ENCODE measurements at regions not wholly inside any gene's neighbourhood (a gene's known extent, or its start where the extent isn't known, plus 50 kb on each side); places are given as distances from the start of the nearest gene placed in this dataset.

- Histone ChIP-seq H3K23ac (ENCODE audit: low read length in 2 of 2) (no peak overlapping the region), H3K27me3 (ENCODE audit: control insufficient read depth in 1 of 2, insufficient read depth in 1 of 2, low read length in 2 of 2) (no peaks in the 10 kb centered on the region), H3K9ac (ENCODE audit: low read length) (no peak overlapping the region), H3K9me3 (ENCODE audit: control insufficient read depth, low read length) (peaks cover 4% of the 10 kb centered on the region), H3K79me1 (replicated peaks; ENCODE audit: low read length, poor library complexity, severe bottlenecking) (no peaks in the 10 kb centered on the region), H2BK12ac (ENCODE audit: low read length in 2 of 2) (no peak overlapping the region), H3K4me3 (ENCODE audit: insufficient read depth in 1 of 2, low read depth in 1 of 2, low read length in 2 of 2) (no peak overlapping the region), H4K91ac (ENCODE audit: low read length) (no peak overlapping the region), H2BK15ac (ENCODE audit: low read depth, poor library complexity, severe bottlenecking) (no peak overlapping the region), H3K4me2 (ENCODE audit: low read length, poor library complexity, severe bottlenecking) (no peak overlapping the region), H3K18ac (ENCODE audit: low read depth in 1 of 2, low read length in 2 of 2) (no peak overlapping the region), H4K8ac (ENCODE audit: low read length) (no peak overlapping the region), H2BK5ac (ENCODE audit: low read depth, low read length, poor library complexity, severe bottlenecking) (no peak overlapping the region), H2AFZ (ENCODE audit: low read depth, low read length) (no peak overlapping the region), H3K4me1 (ENCODE audit: control insufficient read depth, insufficient read depth, low read depth, low read length) (no peaks in the 10 kb centered on the region), H3K27ac (ENCODE audit: low read length, poor library complexity, severe bottlenecking) (no peak overlapping the region), H2BK120ac (ENCODE audit: low read depth, low read length) (no peak overlapping the region), H3K36me3 (ENCODE audit: control insufficient read depth in 1 of 2, insufficient read depth in 2 of 2, low read depth in 1 of 2, low read length in 2 of 2) (no peaks in the 10 kb centered on the region), H2AK5ac (ENCODE audit: low read length, severe bottlenecking) (no peak overlapping the region), H3K4ac (ENCODE audit: low read depth in 1 of 2, low read length in 2 of 2) (no peak overlapping the region), H3K14ac (ENCODE audit: low read length in 2 of 2) (no peak overlapping the region)
- WGBS: 69% methylated on average over 5 of the region's 5 CpGs
- DNase-seq: no peak
Measured at GRCh38 chr12:107978201-107978600, 150.9 kb upstream of the WSCD2 start.

GRCh38 chr12:107978641-107979040 is 150.4 kb upstream of the WSCD2 start:
- Histone ChIP-seq H3K4me2 (ENCODE audit: low read length, poor library complexity, severe bottlenecking) (no peak overlapping the region), H2BK5ac (ENCODE audit: low read depth, low read length, poor library complexity, severe bottlenecking) (no peak overlapping the region), H3K4me1 (ENCODE audit: control insufficient read depth, insufficient read depth, low read depth, low read length) (no peaks in the 10 kb centered on the region), H2AFZ (ENCODE audit: low read depth, low read length) (no peak overlapping the region), H2AK5ac (ENCODE audit: low read length, severe bottlenecking) (no peak overlapping the region), H2BK12ac (ENCODE audit: low read length in 2 of 2) (no peak overlapping the region), H3K27ac (ENCODE audit: low read length, poor library complexity, severe bottlenecking) (no peak overlapping the region), H3K9me3 (ENCODE audit: control insufficient read depth, low read length) (peaks cover 4% of the 10 kb centered on the region), H4K91ac (ENCODE audit: low read length) (no peak overlapping the region), H3K9ac (ENCODE audit: low read length) (no peak overlapping the region), H2BK15ac (ENCODE audit: low read depth, poor library complexity, severe bottlenecking) (no peak overlapping the region), H3K18ac (ENCODE audit: low read depth in 1 of 2, low read length in 2 of 2) (no peak overlapping the region), H3K4ac (ENCODE audit: low read depth in 1 of 2, low read length in 2 of 2) (no peak overlapping the region), H3K23ac (ENCODE audit: low read length in 2 of 2) (no peak overlapping the region), H3K36me3 (ENCODE audit: control insufficient read depth in 1 of 2, insufficient read depth in 2 of 2, low read depth in 1 of 2, low read length in 2 of 2) (no peaks in the 10 kb centered on the region), H2BK120ac (ENCODE audit: low read depth, low read length) (no peak overlapping the region), H3K4me3 (ENCODE audit: insufficient read depth in 1 of 2, low read depth in 1 of 2, low read length in 2 of 2) (no peak overlapping the region), H3K14ac (ENCODE audit: low read length in 2 of 2) (no peak overlapping the region), H3K27me3 (ENCODE audit: control insufficient read depth in 1 of 2, insufficient read depth in 1 of 2, low read length in 2 of 2) (no peaks in the 10 kb centered on the region), H4K8ac (ENCODE audit: low read length) (no peak overlapping the region), H3K79me1 (replicated peaks; ENCODE audit: low read length, poor library complexity, severe bottlenecking) (no peaks in the 10 kb centered on the region)
- WGBS: 58% methylated on average over 4 of the region's 4 CpGs
- no peak for DNase-seq

- no peaks in the 10 kb centered on the region for H3K4me1 ChIP-seq (ENCODE audit: control insufficient read depth, insufficient read depth, low read depth, low read length)
- no peaks in the 10 kb centered on the region for H3K36me3 ChIP-seq (ENCODE audit: control insufficient read depth in 1 of 2, insufficient read depth in 2 of 2, low read depth in 1 of 2, low read length in 2 of 2)
- H3K4me3 ChIP-seq (ENCODE audit: insufficient read depth in 1 of 2, low read depth in 1 of 2, low read length in 2 of 2): no peak overlapping the region
- no peak for DNase-seq
- no peak overlapping the region for H4K91ac ChIP-seq (ENCODE audit: low read length)
- no peaks in the 10 kb centered on the region for H3K9me3 ChIP-seq (ENCODE audit: control insufficient read depth, low read length)
- no peak overlapping the region for H3K9ac ChIP-seq (ENCODE audit: low read length)
- peaks cover 0 to 9% of the 10 kb centered on the region in 2 experiments for H3K27me3 ChIP-seq (ENCODE audit: control insufficient read depth in 1 of 2, insufficient read depth in 1 of 2, low read length in 2 of 2)
- WGBS: 52% methylated on average over 3 of the region's 4 CpGs
- no peak overlapping the region for H2BK5ac ChIP-seq (ENCODE audit: low read depth, low read length, poor library complexity, severe bottlenecking)
- no peak overlapping the region for H2BK120ac ChIP-seq (ENCODE audit: low read depth, low read length)
- H3K79me1 ChIP-seq (replicated peaks; ENCODE audit: low read length, poor library complexity, severe bottlenecking): no peaks in the 10 kb centered on the region
- H2AK5ac ChIP-seq (ENCODE audit: low read length, severe bottlenecking): no peak overlapping the region
- no peak overlapping the region for H2BK15ac ChIP-seq (ENCODE audit: low read depth, poor library complexity, severe bottlenecking)
- H3K18ac ChIP-seq (ENCODE audit: low read depth in 1 of 2, low read length in 2 of 2): no peak overlapping the region
- H2BK12ac ChIP-seq (ENCODE audit: low read length in 2 of 2): no peak overlapping the region
- H3K23ac ChIP-seq (ENCODE audit: low read length in 2 of 2): no peak overlapping the region
- H3K14ac ChIP-seq (ENCODE audit: low read length in 2 of 2): no peak overlapping the region
- H2AFZ ChIP-seq (ENCODE audit: low read depth, low read length): no peak overlapping the region
- no peak overlapping the region for H3K4me2 ChIP-seq (ENCODE audit: low read length, poor library complexity, severe bottlenecking)
- no peak overlapping the region for H3K27ac ChIP-seq (ENCODE audit: low read length, poor library complexity, severe bottlenecking)
- no peak overlapping the region for H4K8ac ChIP-seq (ENCODE audit: low read length)
- H3K4ac ChIP-seq (ENCODE audit: low read depth in 1 of 2, low read length in 2 of 2): no peak overlapping the region
Measured at GRCh38 chr12:107983756-107984472, 145.2 kb upstream of the WSCD2 start.

- H2BK15ac ChIP-seq (ENCODE audit: low read depth, poor library complexity, severe bottlenecking): no peak overlapping the region
Measured at GRCh38 chr12:107984973-107985372, 144.1 kb upstream of the WSCD2 start.

More at GRCh38 chr12:107984973-107985372, 144.1 kb upstream of the WSCD2 start:
- Histone ChIP-seq H4K91ac (ENCODE audit: low read length) (no peak overlapping the region), H3K9me3 (ENCODE audit: control insufficient read depth, low read length) (no peaks in the 10 kb centered on the region), H3K27ac (ENCODE audit: low read length, poor library complexity, severe bottlenecking) (no peak overlapping the region), H3K4me2 (ENCODE audit: low read length, poor library complexity, severe bottlenecking) (no peak overlapping the region), H3K27me3 (ENCODE audit: control insufficient read depth in 1 of 2, insufficient read depth in 1 of 2, low read length in 2 of 2) (peaks cover 0 to 14% of the 10 kb centered on the region in 2 experiments), H3K4me1 (ENCODE audit: control insufficient read depth, insufficient read depth, low read depth, low read length) (no peaks in the 10 kb centered on the region), H2BK12ac (ENCODE audit: low read length in 2 of 2) (no peak overlapping the region), H3K79me1 (replicated peaks; ENCODE audit: low read length, poor library complexity, severe bottlenecking) (no peaks in the 10 kb centered on the region), H3K9ac (ENCODE audit: low read length) (no peak overlapping the region), H2BK5ac (ENCODE audit: low read depth, low read length, poor library complexity, severe bottlenecking) (no peak overlapping the region), H3K4me3 (ENCODE audit: insufficient read depth in 1 of 2, low read depth in 1 of 2, low read length in 2 of 2) (no peak overlapping the region), H3K18ac (ENCODE audit: low read depth in 1 of 2, low read length in 2 of 2) (no peak overlapping the region), H2AK5ac (ENCODE audit: low read length, severe bottlenecking) (no peak overlapping the region), H3K14ac (ENCODE audit: low read length in 2 of 2) (no peak overlapping the region), H4K8ac (ENCODE audit: low read length) (no peak overlapping the region), H2BK120ac (ENCODE audit: low read depth, low read length) (no peak overlapping the region), H3K4ac (ENCODE audit: low read depth in 1 of 2, low read length in 2 of 2) (no peak overlapping the region), H3K23ac (ENCODE audit: low read length in 2 of 2) (no peak overlapping the region), H2AFZ (ENCODE audit: low read depth, low read length) (no peak overlapping the region), H3K36me3 (ENCODE audit: control insufficient read depth in 1 of 2, insufficient read depth in 2 of 2, low read depth in 1 of 2, low read length in 2 of 2) (no peaks in the 10 kb centered on the region)
- whole genome bisulfite sequencing: 57% methylated on average over 3 of the region's 3 CpGs
- DNase-seq: no peak
